ENCODE measurements at regions not wholly inside any gene's neighbourhood (a gene's known extent, or its start where the extent isn't known, plus 50 kb on each side); places are given as distances from the start of the nearest gene placed in this dataset.

GRCh38 chr13:103969520-103970050 lies 903.4 kb upstream of the SLC10A2 start:
- DNase-seq: no peak

GRCh38 chr13:103965506-103966243 lies 899.5 kb upstream of the SLC10A2 start:
- no peak for DNase-seq

- no peak for DNase-seq
Measured at GRCh38 chr13:103961784-103962183, 895.6 kb upstream of the SLC10A2 start.

GRCh38 chr13:103961129-103961528 lies 894.9 kb upstream of the SLC10A2 start:
- DNase-seq: no peak

- no peak for DNase-seq
Measured at GRCh38 chr13:103960001-103960400, 893.8 kb upstream of the SLC10A2 start.

- DNase-seq: no peak
Measured at GRCh38 chr13:103958691-103959090, 892.5 kb upstream of the SLC10A2 start.

- DNase-seq: no peak
Measured at GRCh38 chr13:103957939-103958338, 891.7 kb upstream of the SLC10A2 start.

- DNase-seq: no peak
Measured at GRCh38 chr13:103953859-103954258, 887.6 kb upstream of the SLC10A2 start.

- DNase-seq: no peak
Measured at GRCh38 chr13:103952183-103952582, 886.0 kb upstream of the SLC10A2 start.

- no peak for DNase-seq
Measured at GRCh38 chr13:103948426-103948825, 882.2 kb upstream of the SLC10A2 start.

- DNase-seq: no peak
Measured at GRCh38 chr13:103945836-103946235, 879.6 kb upstream of the SLC10A2 start.

GRCh38 chr13:103941506-103942140 lies 875.4 kb upstream of the SLC10A2 start:
- peak; percentile 16 for DNase-seq

- DNase-seq: no peak
Measured at GRCh38 chr13:103935117-103935516, 868.9 kb upstream of the SLC10A2 start.

- DNase-seq: no peak
Measured at GRCh38 chr13:103931885-103932284, 865.7 kb upstream of the SLC10A2 start.

- DNase-seq: peak; percentile 17
Measured at GRCh38 chr13:103931331-103931845, 865.2 kb upstream of the SLC10A2 start.

GRCh38 chr13:103926118-103926517 lies 859.9 kb upstream of the SLC10A2 start:
- no peak for DNase-seq

- DNase-seq: no peak
Measured at GRCh38 chr13:103908911-103909310, 842.7 kb upstream of the SLC10A2 start.

- no peak for DNase-seq
Measured at GRCh38 chr13:103908274-103908673, 842.1 kb upstream of the SLC10A2 start.

GRCh38 chr13:103903790-103904189 lies 837.6 kb upstream of the SLC10A2 start:
- DNase-seq: no peak

- no peak for DNase-seq
Measured at GRCh38 chr13:103898481-103898880, 832.3 kb upstream of the SLC10A2 start.

GRCh38 chr13:103895835-103896531 lies 829.8 kb upstream of the SLC10A2 start:
- no peak for DNase-seq

- DNase-seq: no peak
Measured at GRCh38 chr13:103894626-103895025, 828.4 kb upstream of the SLC10A2 start.

All from renal pelvis (tissue), 1 donor.